ENCODE measurements at regions not wholly inside any gene's neighbourhood (a gene's known extent, or its start where the extent isn't known, plus 50 kb on each side); places are given as distances from the start of the nearest gene placed in this dataset.
A peak's percentile ranks its signal among the peaks of the same experiment; 100 is the strongest.
"Not testable (repeated sequence)": the region's sequence is repeated elsewhere in the genome, so short reads cannot be mapped to it uniquely, and the experiment has no call there.

- no peaks in the 10 kb centered on the region for H3K9me3 ChIP-seq (ENCODE audit: control extremely low read depth in 1 of 5, control insufficient read depth in 4 of 5, insufficient read depth in 2 of 5, low read depth in 1 of 5, low read length in 4 of 5)
- ChIA-PET POLR2A (no interaction called here), CTCF (interaction anchor here (0.9 to 1.3 kb wide), 2 partner anchors 10 to 18 kb away, joined by 3 read pairs; no protein-coding TSS in a partner anchor)
- H3K4me1 ChIP-seq (ENCODE audit: control extremely low read depth in 1 of 4, control insufficient read depth in 4 of 4, insufficient read depth in 4 of 4, low read length in 3 of 4), result peaks cover 28 to 55% (median 44%) of the 10 kb centered on the region in 4 experiments
- H3K4me3 ChIP-seq (ENCODE audit: control insufficient read depth in 1 of 7, extremely low read depth in 1 of 7, insufficient read depth in 4 of 7, low read depth in 2 of 7, low read length in 6 of 7), result peak overlapping the region in 2 of 7 experiments; percentile 17 to 32
- peak in 1 of 3 donors; percentile 33 for DNase-seq
- no peaks in the 10 kb centered on the region for H3K36me3 ChIP-seq (ENCODE audit: control insufficient read depth in 4 of 4, insufficient read depth in 4 of 4, low read length in 3 of 4)
- H3K27ac ChIP-seq (ENCODE audit: insufficient read depth in 1 of 2, low read depth in 1 of 2, low read length in 2 of 2, poor library complexity in 1 of 2, severe bottlenecking in 2 of 2), result no peak overlapping the region
- no peaks in the 10 kb centered on the region for H3K27me3 ChIP-seq (replicated peaks in 2 of 5; ENCODE audit: control insufficient read depth in 4 of 5, insufficient read depth in 5 of 5, low read length in 4 of 5)
- WGBS (ENCODE audit: insufficient coverage), result no CpG with 5 or more reads among the region's 1 CpG
Observed at GRCh38 chr2:145751155-145751554, 1231.2 kb upstream of the ZEB2 start.

DNA sequence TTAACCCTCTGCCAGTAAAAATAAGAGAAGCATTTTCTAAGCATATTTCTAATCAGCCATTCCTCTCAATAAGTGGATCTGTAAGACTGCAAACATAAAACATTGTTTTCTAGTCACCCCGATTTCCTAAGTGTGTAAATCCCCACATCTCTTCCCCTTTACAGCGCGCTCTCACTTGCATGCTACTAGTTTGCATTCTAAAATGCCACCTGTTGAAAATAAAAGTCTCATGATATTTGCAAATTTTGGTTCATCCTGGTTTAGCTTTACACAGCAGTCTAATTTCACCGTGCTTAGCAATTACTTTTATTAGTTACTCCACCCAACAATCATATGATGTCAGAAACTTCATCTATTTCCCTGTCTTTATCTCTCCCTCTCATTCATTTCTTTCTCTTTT lies 1230.7 kb upstream of the ZEB2 start:
- H3K36me3 ChIP-seq (ENCODE audit: control insufficient read depth in 4 of 4, insufficient read depth in 4 of 4, low read length in 3 of 4), result no peaks in the 10 kb centered on the region
- no peak overlapping the region for H3K4me3 ChIP-seq (ENCODE audit: control insufficient read depth in 1 of 7, extremely low read depth in 1 of 7, insufficient read depth in 4 of 7, low read depth in 2 of 7, low read length in 6 of 7)
- 35% methylated on average over 4 of the region's 4 CpGs for WGBS (ENCODE audit: insufficient coverage)
- peaks cover 28 to 55% (median 44%) of the 10 kb centered on the region in 4 experiments for H3K4me1 ChIP-seq (ENCODE audit: control extremely low read depth in 1 of 4, control insufficient read depth in 4 of 4, insufficient read depth in 4 of 4, low read length in 3 of 4)
- no peaks in the 10 kb centered on the region for H3K27me3 ChIP-seq (replicated peaks in 2 of 5; ENCODE audit: control insufficient read depth in 4 of 5, insufficient read depth in 5 of 5, low read length in 4 of 5)
- peak overlapping the region in 1 of 2 experiments; percentile 2 for H3K27ac ChIP-seq (ENCODE audit: insufficient read depth in 1 of 2, low read depth in 1 of 2, low read length in 2 of 2, poor library complexity in 1 of 2, severe bottlenecking in 2 of 2)
- ChIA-PET POLR2A (interaction anchor here (1.4 kb wide), 1 partner anchor 58 kb away, joined by 5 read pairs; no protein-coding TSS in a partner anchor), CTCF (interaction anchor here (0.9 to 1.3 kb wide), 3 partner anchors 10 to 58 kb away, joined by 3 to 5 read pairs (median 3); no protein-coding TSS in a partner anchor)
- DNase-seq, result peak in 2 of 3 donors; percentile 51 to 53
- no peaks in the 10 kb centered on the region for H3K9me3 ChIP-seq (ENCODE audit: control extremely low read depth in 1 of 5, control insufficient read depth in 4 of 5, insufficient read depth in 2 of 5, low read depth in 1 of 5, low read length in 4 of 5)

GRCh38 chr2:145750144-145750543 lies 1230.2 kb upstream of the ZEB2 start:
- POLR2A ChIA-PET, result interaction anchor here (0.6 to 1.4 kb wide), 2 partner anchors 57 to 795 kb away, joined by 5 read pairs; no protein-coding TSS in a partner anchor
- Histone ChIP-seq H3K9me3 (ENCODE audit: control extremely low read depth in 1 of 5, control insufficient read depth in 4 of 5, insufficient read depth in 2 of 5, low read depth in 1 of 5, low read length in 4 of 5) (no peaks in the 10 kb centered on the region), H3K4me1 (ENCODE audit: control extremely low read depth in 1 of 4, control insufficient read depth in 4 of 4, insufficient read depth in 4 of 4, low read length in 3 of 4) (peaks cover 31 to 59% (median 44%) of the 10 kb centered on the region in 4 experiments), H3K27me3 (replicated peaks in 2 of 5; ENCODE audit: control insufficient read depth in 4 of 5, insufficient read depth in 5 of 5, low read length in 4 of 5) (no peaks in the 10 kb centered on the region), H3K4me3 (ENCODE audit: control insufficient read depth in 1 of 7, extremely low read depth in 1 of 7, insufficient read depth in 4 of 7, low read depth in 2 of 7, low read length in 6 of 7) (no peak overlapping the region), H3K36me3 (ENCODE audit: control insufficient read depth in 4 of 4, insufficient read depth in 4 of 4, low read length in 3 of 4) (no peaks in the 10 kb centered on the region), H3K27ac (ENCODE audit: insufficient read depth in 1 of 2, low read depth in 1 of 2, low read length in 2 of 2, poor library complexity in 1 of 2, severe bottlenecking in 2 of 2) (peak overlapping the region in 1 of 2 experiments; percentile 2)
- peak in 1 of 3 donors; percentile 13 for DNase-seq
- no CpG with 5 or more reads among the region's 2 CpGs for WGBS (ENCODE audit: insufficient coverage)
- CTCF ChIA-PET, result interaction anchor here (1.0 to 1.3 kb wide), 2 partner anchors 10 to 57 kb away, joined by 3 to 5 read pairs; no protein-coding TSS in a partner anchor

DNA sequence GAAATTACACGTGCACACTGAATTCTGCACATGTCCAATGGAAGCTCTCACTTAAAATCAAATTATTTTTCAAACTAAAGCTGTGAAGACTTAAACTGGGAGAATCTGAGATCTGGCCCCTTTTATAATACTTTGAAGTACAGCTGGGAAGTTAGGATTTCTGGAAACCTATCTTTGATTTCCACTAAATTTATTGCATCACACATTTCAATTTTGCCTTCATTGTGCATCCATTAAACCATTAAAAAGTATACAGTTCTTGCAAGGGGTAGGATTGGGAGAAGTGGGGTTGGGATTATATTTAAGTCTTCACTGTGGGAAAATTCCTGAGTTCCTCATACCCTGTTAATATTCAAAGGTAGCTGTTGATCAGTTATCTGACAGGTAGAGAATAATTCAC lies 1229.6 kb upstream of the ZEB2 start:
- Histone ChIP-seq H3K27me3 (replicated peaks in 2 of 5; ENCODE audit: control insufficient read depth in 4 of 5, insufficient read depth in 5 of 5, low read length in 4 of 5) (no peaks in the 10 kb centered on the region), H3K4me3 (ENCODE audit: control insufficient read depth in 1 of 7, extremely low read depth in 1 of 7, insufficient read depth in 4 of 7, low read depth in 2 of 7, low read length in 6 of 7) (no peak overlapping the region), H3K4me1 (ENCODE audit: control extremely low read depth in 1 of 4, control insufficient read depth in 4 of 4, insufficient read depth in 4 of 4, low read length in 3 of 4) (peaks cover 33 to 65% (median 44%) of the 10 kb centered on the region in 4 experiments), H3K9me3 (ENCODE audit: control extremely low read depth in 1 of 5, control insufficient read depth in 4 of 5, insufficient read depth in 2 of 5, low read depth in 1 of 5, low read length in 4 of 5) (no peaks in the 10 kb centered on the region), H3K36me3 (ENCODE audit: control insufficient read depth in 4 of 4, insufficient read depth in 4 of 4, low read length in 3 of 4) (no peaks in the 10 kb centered on the region), H3K27ac (ENCODE audit: insufficient read depth in 1 of 2, low read depth in 1 of 2, low read length in 2 of 2, poor library complexity in 1 of 2, severe bottlenecking in 2 of 2) (no peak overlapping the region)
- DNase-seq, result no peak
- ChIA-PET POLR2A (interaction anchor here (0.6 to 1.4 kb wide), 2 partner anchors 57 to 795 kb away, joined by 5 read pairs; no protein-coding TSS in a partner anchor), CTCF (interaction anchor here (0.6 to 1.3 kb wide), 3 partner anchors 10 to 392 kb away, joined by 3 to 5 read pairs (median 3); no protein-coding TSS in a partner anchor)
- WGBS (ENCODE audit: insufficient coverage), result 33% methylated on average over 1 of the region's 1 CpG

DNA sequence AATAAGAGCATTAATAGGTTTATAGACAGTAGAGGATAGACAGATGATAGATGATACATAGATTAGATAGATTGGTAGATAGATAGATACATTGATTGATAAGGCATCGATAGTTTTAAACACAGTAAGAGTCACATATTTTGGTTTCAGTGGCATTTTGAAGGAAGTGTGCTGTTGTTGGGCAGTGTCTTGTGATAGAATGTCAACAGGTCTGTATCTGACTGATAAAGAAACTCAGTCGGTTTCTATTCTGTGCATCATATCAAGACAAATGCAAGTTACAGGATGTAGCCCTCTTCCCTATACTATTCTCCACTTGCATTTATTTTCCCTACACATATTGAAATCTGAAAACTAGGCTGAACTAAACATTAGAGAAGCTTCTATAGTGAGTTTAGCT lies 1229.0 kb upstream of the ZEB2 start:
- WGBS (ENCODE audit: insufficient coverage), result 0% methylated on average over 1 of the region's 2 CpGs
- CTCF ChIA-PET, result interaction anchor here (0.6 to 1.0 kb wide), 2 partner anchors 9 to 392 kb away, joined by 3 read pairs; no protein-coding TSS in a partner anchor
- peaks cover 31 to 61% (median 41%) of the 10 kb centered on the region in 4 experiments for H3K4me1 ChIP-seq (ENCODE audit: control extremely low read depth in 1 of 4, control insufficient read depth in 4 of 4, insufficient read depth in 4 of 4, low read length in 3 of 4)

GRCh38 chr2:145747715-145748114 lies 1227.8 kb upstream of the ZEB2 start:
- WGBS (ENCODE audit: insufficient coverage), result 99% methylated on average over 5 of the region's 5 CpGs
- Histone ChIP-seq H3K4me1 (ENCODE audit: control extremely low read depth in 1 of 4, control insufficient read depth in 4 of 4, insufficient read depth in 4 of 4, low read length in 3 of 4) (peaks cover 28 to 49% (median 33%) of the 10 kb centered on the region in 4 experiments), H3K9me3 (ENCODE audit: control extremely low read depth in 1 of 5, control insufficient read depth in 4 of 5, insufficient read depth in 2 of 5, low read depth in 1 of 5, low read length in 4 of 5) (no peaks in the 10 kb centered on the region), H3K36me3 (ENCODE audit: control insufficient read depth in 4 of 4, insufficient read depth in 4 of 4, low read length in 3 of 4) (no peaks in the 10 kb centered on the region), H3K27ac (ENCODE audit: insufficient read depth in 1 of 2, low read depth in 1 of 2, low read length in 2 of 2, poor library complexity in 1 of 2, severe bottlenecking in 2 of 2) (no peak overlapping the region), H3K27me3 (replicated peaks in 2 of 5; ENCODE audit: control insufficient read depth in 4 of 5, insufficient read depth in 5 of 5, low read length in 4 of 5) (no peaks in the 10 kb centered on the region), H3K4me3 (ENCODE audit: control insufficient read depth in 1 of 7, extremely low read depth in 1 of 7, insufficient read depth in 4 of 7, low read depth in 2 of 7, low read length in 6 of 7) (no peak overlapping the region)
- POLR2A ChIA-PET, result no interaction called here
- no peak for DNase-seq
- CTCF ChIA-PET, result no interaction called here

More for the DNA sequence above, 1229.0 kb upstream of the ZEB2 start:
- Histone ChIP-seq H3K9me3 (ENCODE audit: control extremely low read depth in 1 of 5, control insufficient read depth in 4 of 5, insufficient read depth in 2 of 5, low read depth in 1 of 5, low read length in 4 of 5) (no peaks in the 10 kb centered on the region), H3K4me3 (ENCODE audit: control insufficient read depth in 1 of 7, extremely low read depth in 1 of 7, insufficient read depth in 4 of 7, low read depth in 2 of 7, low read length in 6 of 7) (peak overlapping the region in 1 of 7 experiments; percentile 9), H3K36me3 (ENCODE audit: control insufficient read depth in 4 of 4, insufficient read depth in 4 of 4, low read length in 3 of 4) (no peaks in the 10 kb centered on the region), H3K27me3 (replicated peaks in 2 of 5; ENCODE audit: control insufficient read depth in 4 of 5, insufficient read depth in 5 of 5, low read length in 4 of 5) (no peaks in the 10 kb centered on the region), H3K27ac (ENCODE audit: insufficient read depth in 1 of 2, low read depth in 1 of 2, low read length in 2 of 2, poor library complexity in 1 of 2, severe bottlenecking in 2 of 2) (no peak overlapping the region)
- peak in 2 of 3 donors; percentile 52 to 78 for DNase-seq
- POLR2A ChIA-PET, result no interaction called here

DNA sequence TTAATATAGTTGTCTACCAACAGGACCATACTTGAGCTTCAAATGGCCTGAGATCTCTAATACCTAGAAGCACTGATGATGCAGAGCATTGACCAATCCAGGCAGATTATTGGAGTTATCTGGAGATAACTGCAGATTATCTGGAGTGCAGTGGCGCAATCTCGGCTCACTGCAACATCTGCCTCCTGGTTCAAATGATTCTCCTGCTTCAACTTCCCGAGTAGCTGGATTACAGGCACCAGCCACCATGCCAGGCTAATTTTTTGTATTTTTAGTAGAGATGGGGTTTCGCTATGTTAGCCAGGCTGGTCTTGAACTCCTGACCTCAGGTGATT lies 1225.4 kb upstream of the ZEB2 start:
- DNase-seq; H3K27me3 ChIP-seq (replicated peaks in 2 of 5; ENCODE audit: control insufficient read depth in 4 of 5, insufficient read depth in 5 of 5, low read length in 4 of 5); POLR2A ChIA-PET; H3K4me3 ChIP-seq (ENCODE audit: control insufficient read depth in 1 of 7, extremely low read depth in 1 of 7, insufficient read depth in 4 of 7, low read depth in 2 of 7, low read length in 6 of 7); H3K27ac ChIP-seq (ENCODE audit: insufficient read depth in 1 of 2, low read depth in 1 of 2, low read length in 2 of 2, poor library complexity in 1 of 2, severe bottlenecking in 2 of 2); CTCF ChIA-PET; H3K36me3 ChIP-seq (ENCODE audit: control insufficient read depth in 4 of 4, insufficient read depth in 4 of 4, low read length in 3 of 4); H3K9me3 ChIP-seq (ENCODE audit: control extremely low read depth in 1 of 5, control insufficient read depth in 4 of 5, insufficient read depth in 2 of 5, low read depth in 1 of 5, low read length in 4 of 5): not testable (repeated sequence)
- H3K4me1 ChIP-seq (ENCODE audit: control extremely low read depth in 1 of 4, control insufficient read depth in 4 of 4, insufficient read depth in 4 of 4, low read length in 3 of 4), result peaks cover 5 to 25% (median 12%) of the 10 kb centered on the region in 4 experiments
- 100% methylated on average over 1 of the region's 4 CpGs for WGBS (ENCODE audit: insufficient coverage)

All from common myeloid progenitor, CD34-positive (primary cell).